Suprapubic skin (tissue), 4 donors: ENCODE measurements at regions not wholly inside any gene's neighbourhood (a gene's known extent, or its start where the extent isn't known, plus 50 kb on each side); places are given as distances from the start of the nearest gene placed in this dataset.

Source experiments
- CTCF ChIP-seq, 2 donors: fragments of 200-600 bp in 1 of 2; fragments of 450-650 bp in 1 of 2; sonication (generic) in 1 of 2; IDR thresholded peaks; one replicate each; pipeline ENCODE4 v1.5.1; 2016 to 2019; ENCODE audit warnings: antibody characterized with exemption in 2 of 2, mild to moderate bottlenecking in 1 of 2, moderate library complexity in 1 of 2
- POLR2A ChIP-seq, 2 donors: fragments of 450-650 bp; IDR thresholded peaks; one replicate each; pipeline ENCODE4 v1.6.1; 2017; ENCODE audit warnings: antibody characterized with exemption in 2 of 2, mild to moderate bottlenecking in 2 of 2, moderate library complexity in 2 of 2
- POLR2AphosphoS5 ChIP-seq, 3 donors: sonication (generic); formaldehyde crosslinking; IDR thresholded peaks; one replicate each; pipeline ENCODE4 v1.6.1; 2017; ENCODE audit warnings: antibody characterized with exemption in 3 of 3

GRCh38 chr13:74765955-74766354 lies 631.8 kb upstream of the KLF12 start:
- TF ChIP-seq CTCF (IDR thresholded peaks at IDR 0.05) (no peak), POLR2A (IDR thresholded peaks at IDR 0.05) (no peak), POLR2AphosphoS5 (IDR thresholded peaks at IDR 0.05) (no peak)
